CD1c-positive myeloid dendritic cell (primary cell): ENCODE measurements at regions not wholly inside any gene's neighbourhood (a gene's known extent, or its start where the extent isn't known, plus 50 kb on each side); places are given as distances from the start of the nearest gene placed in this dataset.

Experiments used
- DNase-seq: peaks from one replicate; pipeline ENCODE4 v3.0.0-alpha.2; 2016; ENCODE audit errors: extremely low spot score

DNA sequence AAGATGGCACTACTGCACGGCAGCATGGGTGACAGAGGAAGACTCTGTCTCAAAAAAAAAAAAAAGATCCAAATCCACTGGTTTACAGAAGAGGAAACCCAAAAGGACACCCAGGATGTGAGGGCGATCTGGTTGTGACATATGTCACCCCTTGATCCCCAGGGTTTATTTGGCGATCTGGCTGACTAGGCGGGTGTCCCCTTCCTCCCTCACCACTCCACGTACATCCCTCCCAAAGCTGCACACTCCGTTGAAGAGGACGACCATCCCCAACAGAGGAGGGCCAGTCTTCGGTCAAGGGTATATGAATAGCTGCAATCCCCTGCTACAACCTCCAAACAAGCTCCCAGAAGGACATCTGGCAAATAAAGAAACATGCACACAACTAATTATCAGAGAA, 111.6 kb downstream of the HTR5A start:
- DNase-seq, result no peak

- DNase-seq, result no peak
Measured at GRCh38 chr7:155182406-155182970, 112.4 kb downstream of the HTR5A start.

- no peak for DNase-seq
Measured at GRCh38 chr7:155183655-155184054, 113.5 kb downstream of the HTR5A start.

DNA sequence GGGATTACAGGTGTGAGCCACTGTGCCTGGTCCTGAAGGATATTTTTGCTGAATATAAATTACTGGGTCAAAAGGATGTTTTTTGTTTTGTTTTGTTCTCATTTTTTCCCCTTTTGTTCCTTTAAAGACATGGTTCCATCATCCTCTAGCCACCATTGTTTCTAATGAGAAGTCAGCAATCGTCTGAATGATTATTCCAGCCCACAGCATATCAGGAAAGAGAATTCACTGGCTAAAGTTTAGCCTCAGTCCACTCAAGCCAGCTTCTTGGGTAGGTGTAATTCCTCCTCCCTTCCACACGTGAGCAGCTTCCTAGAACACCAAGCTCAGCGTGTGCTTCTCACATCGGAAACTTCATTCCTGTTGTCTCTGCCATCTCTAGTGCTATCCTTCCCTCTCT, 112.8 kb upstream of the INSIG1 start:
- no peak for DNase-seq

DNA sequence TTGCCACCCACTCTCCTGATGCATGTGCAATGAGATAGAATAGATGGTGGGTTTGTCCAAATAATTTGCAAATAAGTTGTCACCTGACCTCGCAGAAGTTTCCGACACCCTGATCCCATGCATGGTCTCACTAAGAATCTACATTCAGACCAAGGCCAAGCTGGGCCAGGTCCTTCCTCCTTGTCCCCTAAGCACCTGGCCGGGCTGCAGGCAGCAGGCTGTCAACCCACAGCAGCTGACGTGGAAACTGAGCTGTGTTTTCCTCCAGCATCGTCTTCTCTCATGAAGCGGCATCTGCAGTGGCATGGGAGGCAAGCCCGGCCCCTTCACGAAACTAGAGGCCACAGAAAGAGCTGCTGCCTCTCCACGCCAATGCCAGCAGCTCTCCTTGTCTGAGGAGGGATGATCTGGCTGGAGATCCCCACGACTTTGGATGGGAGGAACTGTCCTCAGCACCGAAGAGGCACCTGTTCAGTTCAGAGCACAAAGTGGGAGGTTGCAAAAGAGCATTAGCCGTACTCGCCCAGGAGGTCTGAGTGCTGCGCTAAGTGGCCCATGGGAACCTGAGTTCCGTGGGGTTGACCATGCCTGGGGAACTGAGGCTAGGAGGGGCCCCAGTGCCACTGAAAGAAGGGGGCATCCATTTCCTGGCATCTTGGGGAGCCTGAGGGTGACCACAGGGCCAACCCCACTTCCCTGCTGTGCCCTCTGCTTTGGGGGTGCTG, 110.5 kb upstream of the INSIG1 start:
- no peak for DNase-seq

GRCh38 chr7:155188357-155188756, 109.3 kb upstream of the INSIG1 start:
- DNase-seq, result no peak

DNA sequence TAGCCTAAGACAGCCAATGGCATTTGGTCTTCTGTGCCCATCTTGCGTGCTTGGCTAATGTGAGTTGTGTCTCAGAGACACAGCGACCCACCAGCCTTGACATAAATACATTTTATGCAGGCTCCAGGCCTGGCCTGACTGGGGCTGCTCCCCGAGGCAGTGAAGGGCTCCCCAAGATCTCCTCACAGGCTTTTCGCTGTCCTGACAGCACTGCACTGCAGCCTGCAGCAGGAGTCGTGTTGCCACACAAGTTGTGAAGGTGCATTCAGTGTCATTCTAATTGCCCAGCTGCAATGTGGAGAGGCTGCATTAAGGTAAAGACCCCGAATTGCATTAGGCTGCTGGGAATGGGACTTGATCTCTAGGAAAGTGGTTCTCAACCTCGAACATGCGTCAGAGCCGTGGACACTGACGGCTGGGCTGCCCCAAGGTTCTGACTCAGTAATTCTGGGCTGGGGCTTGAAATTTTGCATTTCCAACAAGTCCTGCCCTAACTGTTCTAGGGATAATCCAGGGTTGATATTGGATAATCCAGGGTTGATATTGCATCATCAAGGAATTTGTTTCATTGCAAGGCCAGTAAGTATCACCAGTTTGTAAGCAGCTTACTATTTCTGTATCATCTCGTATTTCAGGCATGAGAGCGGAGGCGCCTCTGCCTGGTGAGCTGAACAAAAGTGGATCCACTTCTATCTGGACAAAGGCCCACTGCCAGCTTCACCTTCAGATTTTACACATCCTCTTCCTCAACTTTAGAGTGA, 108.7 kb upstream of the INSIG1 start:
- no peak for DNase-seq

- no peak for DNase-seq
Measured at GRCh38 chr7:155189590-155189989, 108.1 kb upstream of the INSIG1 start.

- peak; percentile 65 for DNase-seq
Measured at GRCh38 chr7:155190688-155191087, 107.0 kb upstream of the INSIG1 start.

GRCh38 chr7:155191137-155191536, 106.5 kb upstream of the INSIG1 start:
- no peak for DNase-seq

GRCh38 chr7:155191901-155192478, 105.7 kb upstream of the INSIG1 start:
- DNase-seq, result no peak

DNA sequence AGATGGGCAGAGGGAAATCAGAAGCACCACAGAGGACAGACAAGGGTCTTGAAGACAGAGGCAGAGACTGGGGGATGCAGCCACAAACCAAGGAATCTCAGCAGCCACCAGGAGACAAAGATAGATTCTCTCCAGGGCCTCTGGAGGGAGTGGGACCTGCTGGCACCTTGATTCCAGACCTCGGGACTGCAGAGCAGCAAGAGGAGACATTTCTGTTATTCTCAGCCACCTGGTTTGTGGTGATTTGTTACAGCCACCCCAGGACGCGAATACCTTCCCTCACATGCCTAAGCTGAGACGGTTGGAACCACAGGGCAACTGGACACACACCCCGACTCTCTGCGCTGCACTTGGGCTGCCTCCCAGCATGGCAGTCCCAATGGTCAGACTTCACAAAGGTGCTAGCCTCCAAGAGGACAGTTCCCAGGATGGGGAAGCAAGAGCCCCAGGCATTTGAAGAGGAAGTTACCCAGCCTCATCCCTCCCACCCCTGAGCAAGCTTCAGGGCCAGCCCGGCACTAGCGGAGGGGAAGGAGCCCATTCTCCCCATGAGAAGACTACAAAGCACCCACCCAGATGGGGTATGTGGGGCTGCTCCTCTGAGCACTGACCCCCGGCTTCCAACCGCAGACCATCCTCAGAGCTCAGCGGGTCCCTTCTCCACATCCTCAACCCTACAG, 104.6 kb upstream of the INSIG1 start:
- DNase-seq, result peak; percentile 62

DNA sequence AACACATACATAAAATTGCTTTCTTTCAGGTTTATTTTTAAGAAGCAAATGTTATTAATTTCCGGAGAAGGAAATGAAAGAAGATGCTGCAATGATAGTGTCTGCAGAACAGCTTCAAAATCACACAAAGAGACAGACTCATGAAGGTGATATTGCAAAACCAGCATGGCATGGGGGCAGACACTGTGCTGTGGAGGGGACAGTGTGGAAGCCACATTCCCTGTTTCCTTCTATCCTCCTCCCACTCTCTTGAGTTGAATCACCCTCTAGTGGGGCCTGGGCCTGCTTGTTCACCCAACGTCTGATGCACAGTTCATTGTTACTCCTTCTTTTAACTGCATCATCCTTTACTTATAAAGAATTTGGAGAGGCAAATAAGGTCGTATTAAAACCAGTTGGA, 104.0 kb upstream of the INSIG1 start:
- peak; percentile 17 for DNase-seq

DNA sequence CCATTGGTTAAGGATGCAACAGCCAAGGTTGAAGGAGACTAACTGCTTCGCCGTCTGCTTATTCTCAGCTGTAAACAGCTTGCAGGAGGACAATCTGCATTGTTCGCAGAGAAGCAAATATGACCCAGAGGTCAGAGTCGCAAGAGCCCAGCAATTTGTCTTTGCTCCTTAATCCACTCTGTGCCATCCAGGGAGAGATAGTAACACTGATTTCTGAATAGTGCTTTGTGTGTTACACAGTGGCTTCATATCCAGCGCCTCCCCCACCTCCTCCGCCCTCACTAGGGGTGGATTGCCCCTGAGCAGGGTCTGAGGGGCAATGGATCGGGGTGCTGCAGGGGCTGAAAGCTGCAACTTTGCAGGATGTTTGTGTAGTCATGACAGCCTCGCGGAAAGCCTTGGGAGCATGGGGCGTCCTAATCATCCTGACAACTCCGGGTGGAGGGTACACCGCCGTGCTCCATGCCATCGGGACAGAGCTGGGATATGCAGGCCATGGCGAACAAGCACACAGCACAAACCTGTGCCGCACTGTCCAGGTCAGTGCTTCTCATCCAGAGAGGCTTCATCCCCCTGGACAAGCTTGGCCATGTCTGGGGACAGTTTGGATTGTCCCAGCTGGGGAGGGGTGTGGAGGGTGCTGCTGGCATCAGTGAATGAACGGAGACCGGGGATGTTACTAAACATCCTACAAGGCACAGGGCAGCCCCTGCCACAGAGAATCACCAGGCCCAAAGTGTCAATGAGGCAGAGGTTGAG, 103.1 kb upstream of the INSIG1 start:
- no peak for DNase-seq

DNA sequence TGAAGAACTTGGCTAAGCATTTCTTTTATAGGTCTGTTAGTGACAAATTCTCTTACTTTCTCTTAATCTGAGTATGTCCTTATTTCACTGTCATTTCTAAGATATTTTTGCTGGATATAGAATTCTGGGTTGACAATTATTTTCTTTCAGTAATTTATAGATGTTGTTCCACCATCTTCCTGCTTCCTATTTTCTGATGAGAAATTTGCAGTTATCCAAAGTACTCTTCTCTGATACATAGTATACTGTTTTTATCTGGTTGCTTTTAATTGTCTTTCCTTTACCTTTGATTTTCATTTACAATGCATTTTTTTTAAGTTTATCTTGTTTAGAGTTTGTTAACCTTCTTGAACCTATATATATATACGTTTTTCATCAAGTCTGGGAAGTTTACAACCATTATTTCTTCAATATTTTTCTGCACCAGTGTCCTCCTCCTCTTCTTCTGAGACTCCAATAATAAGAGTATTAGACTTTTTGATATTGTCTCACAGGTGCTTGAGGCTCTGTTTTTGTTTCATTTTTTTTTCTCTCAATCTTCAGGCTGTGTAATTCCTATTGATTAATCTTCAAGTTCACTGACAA, 101.6 kb upstream of the INSIG1 start:
- DNase-seq, result no peak

DNA sequence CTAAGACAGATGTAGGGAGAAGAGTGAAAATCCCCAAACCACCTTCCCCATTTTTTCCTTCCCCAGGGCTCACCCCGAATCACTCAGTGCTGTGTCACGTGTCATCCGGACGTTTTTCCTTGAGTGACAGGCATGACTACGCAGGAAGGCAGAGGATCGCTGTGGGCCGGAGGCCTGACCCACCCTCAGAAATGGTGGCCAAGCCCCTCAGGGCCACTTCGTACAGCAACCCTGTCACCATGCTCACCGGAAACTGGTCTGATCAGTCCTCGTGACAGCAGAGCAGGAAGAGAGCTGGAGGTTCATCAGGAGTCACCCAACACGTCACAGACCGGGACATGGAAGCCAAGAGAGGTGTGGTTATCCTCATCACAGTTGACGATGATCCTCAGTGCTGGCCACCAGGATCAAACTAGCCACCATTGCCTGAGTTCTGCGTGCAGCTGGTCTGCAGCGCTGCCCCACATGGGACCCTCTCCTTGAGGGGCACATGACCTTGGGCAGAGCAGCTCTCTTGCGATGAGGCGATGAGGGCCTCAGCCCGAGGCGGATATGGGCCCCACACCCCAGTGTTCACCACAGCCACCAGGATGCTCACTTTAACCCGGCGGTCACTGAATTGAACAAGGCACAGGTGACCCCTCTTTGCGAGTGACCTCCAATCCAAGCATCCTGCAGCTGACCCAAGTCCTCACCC, 99.3 kb upstream of the INSIG1 start:
- no peak for DNase-seq

DNA sequence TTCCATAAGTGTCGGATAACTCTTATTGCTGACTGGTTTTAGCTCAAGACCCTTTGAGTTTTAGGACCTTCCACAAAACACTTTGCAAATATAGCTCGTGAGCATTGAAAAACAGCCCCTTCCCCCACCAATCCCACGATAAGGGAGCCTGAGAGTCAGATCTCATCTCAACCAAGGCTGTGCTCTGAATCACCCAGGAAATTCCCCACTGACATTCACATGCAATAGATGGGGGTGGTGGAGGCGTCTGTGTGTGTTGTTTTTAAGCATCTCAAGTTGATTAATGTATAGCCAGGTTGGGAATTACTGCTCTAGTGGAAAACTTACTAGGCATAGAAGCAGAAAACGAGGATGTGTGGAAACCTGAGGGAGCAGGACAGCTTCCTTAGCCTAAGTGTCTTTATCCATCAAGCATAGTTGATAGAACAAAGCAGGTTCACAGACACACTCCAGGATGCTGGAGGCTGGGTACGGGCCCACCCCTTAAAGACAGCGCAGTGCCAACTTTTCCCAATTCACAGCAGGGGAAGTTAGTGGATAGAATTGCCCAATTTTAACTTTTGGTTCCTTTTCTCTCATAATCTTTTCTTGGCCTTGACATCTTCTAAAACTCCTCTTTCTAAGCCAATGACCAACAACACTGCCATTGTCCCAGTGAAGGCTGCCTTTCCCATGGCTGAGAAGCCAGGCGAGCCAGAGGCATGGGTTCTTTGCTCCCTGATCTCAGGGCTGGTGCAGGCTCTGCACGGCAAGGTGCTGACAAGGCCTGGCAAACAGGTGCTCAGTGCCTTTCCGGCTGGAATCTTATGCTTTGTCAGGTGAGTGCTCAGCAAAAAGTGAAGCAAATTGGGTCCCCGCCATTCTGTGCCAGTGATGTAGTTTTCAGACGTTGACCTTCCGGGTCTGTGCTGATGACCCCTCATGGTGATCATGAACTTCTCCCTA, 98.5 kb upstream of the INSIG1 start:
- DNase-seq, result peak; percentile 69

DNA sequence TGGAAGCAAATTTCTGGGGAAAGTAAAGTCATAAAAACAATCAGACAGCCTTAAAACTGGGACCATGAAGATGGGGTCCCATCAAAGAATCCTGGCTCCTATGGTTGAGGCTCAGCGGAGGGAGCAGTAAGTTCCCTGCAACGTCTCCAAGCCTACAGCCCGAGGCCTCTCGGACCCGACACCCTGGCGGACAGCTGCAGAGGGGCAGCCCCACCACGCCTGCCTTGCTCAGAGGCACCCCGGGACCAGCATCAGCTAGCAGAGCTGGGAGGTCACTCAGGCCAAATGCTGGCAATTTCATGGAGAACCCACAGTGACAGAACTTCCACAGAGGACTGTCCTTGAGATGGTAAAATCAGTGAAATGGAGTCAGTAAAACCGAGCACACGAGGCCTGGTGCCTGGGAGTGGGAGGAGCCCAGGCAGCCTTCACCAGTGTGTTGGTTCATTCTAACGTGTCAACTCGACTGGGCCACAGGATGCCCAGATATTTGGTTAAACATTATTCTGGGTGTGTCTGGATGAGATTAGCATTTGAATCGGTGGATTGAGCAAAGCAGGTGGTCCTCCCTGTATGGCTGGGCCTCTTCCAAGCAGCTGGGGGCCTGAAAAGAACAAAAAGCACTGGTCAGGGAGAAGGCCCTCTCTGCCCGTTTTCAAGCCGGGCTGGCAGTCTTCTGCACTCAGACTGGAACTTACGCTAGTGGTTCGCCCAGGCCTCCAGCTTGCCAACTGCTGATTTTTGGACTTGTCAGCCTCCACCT, 96.2 kb upstream of the INSIG1 start:
- DNase-seq, result no peak
